Inflammatory macrophage treated with lipopolysaccharide for 4 hours (primary cell): ENCODE measurements at regions not wholly inside any gene's neighbourhood (a gene's known extent, or its start where the extent isn't known, plus 50 kb on each side); places are given as distances from the start of the nearest gene placed in this dataset.

Source experiments
- DNase-seq: peaks from one replicate; pipeline ENCODE4 v3.0.0-alpha.2; 2020

GRCh38 chr2:234334756-234335155 lies 162.1 kb downstream of the ARL4C start:
- DNase-seq, result no peak

GRCh38 chr2:234334151-234334550 lies 162.7 kb downstream of the ARL4C start:
- DNase-seq, result no peak

GRCh38 chr2:234333168-234334130 lies 163.4 kb downstream of the ARL4C start:
- no peak for DNase-seq

- no peak for DNase-seq
Observed at GRCh38 chr2:234331966-234332365, 164.9 kb downstream of the ARL4C start.

- no peak for DNase-seq
Observed at GRCh38 chr2:234331566-234331965, 165.3 kb downstream of the ARL4C start.

GRCh38 chr2:234330902-234331301 lies 166.0 kb downstream of the ARL4C start:
- no peak for DNase-seq

- DNase-seq, result no peak
Observed at GRCh38 chr2:234329202-234329960, 167.5 kb downstream of the ARL4C start.

- DNase-seq, result no peak
Observed at GRCh38 chr2:234328444-234328990, 168.4 kb downstream of the ARL4C start.

GRCh38 chr2:234326694-234327093 lies 170.2 kb downstream of the ARL4C start:
- DNase-seq, result no peak

- DNase-seq, result no peak
Observed at GRCh38 chr2:234324116-234324515, 172.8 kb downstream of the ARL4C start.

GRCh38 chr2:234322766-234323465 lies 174.0 kb downstream of the ARL4C start:
- DNase-seq, result no peak

GRCh38 chr2:234320066-234320465 lies 176.8 kb downstream of the ARL4C start:
- DNase-seq, result no peak

GRCh38 chr2:234318361-234318760 lies 178.5 kb downstream of the ARL4C start:
- DNase-seq, result no peak

GRCh38 chr2:234313558-234313957 lies 183.3 kb downstream of the ARL4C start:
- no peak for DNase-seq

GRCh38 chr2:234310166-234310565 lies 186.7 kb downstream of the ARL4C start:
- DNase-seq, result no peak

- DNase-seq, result no peak
Observed at GRCh38 chr2:234309431-234309830, 187.4 kb downstream of the ARL4C start.

GRCh38 chr2:234308813-234309195 lies 188.1 kb downstream of the ARL4C start:
- peak; percentile 97 for DNase-seq

- DNase-seq, result no peak
Observed at GRCh38 chr2:234308073-234308812, 188.6 kb downstream of the ARL4C start.

- no peak for DNase-seq
Observed at GRCh38 chr2:234307322-234307961, 189.4 kb downstream of the ARL4C start.

GRCh38 chr2:234306426-234307173 lies 190.3 kb downstream of the ARL4C start:
- no peak for DNase-seq

GRCh38 chr2:234305846-234306245 lies 191.0 kb downstream of the ARL4C start:
- DNase-seq, result no peak
